Stromal cell of bone marrow (primary cell): ENCODE measurements at regions not wholly inside any gene's neighbourhood (a gene's known extent, or its start where the extent isn't known, plus 50 kb on each side); places are given as distances from the start of the nearest gene placed in this dataset.
A peak's percentile ranks its signal among the peaks of the same experiment; 100 is the strongest.
"Not testable (repeated sequence)": the region's sequence is repeated elsewhere in the genome, so short reads cannot be mapped to it uniquely, and the experiment has no call there.

ENCODE experiments used
- DNase-seq: peaks from one replicate; pipeline ENCODE4 v3.0.0-alpha.2; 2012; ENCODE audit warnings: low read depth

- no peak for DNase-seq
These were observed 1649.2 kb downstream of the AMY1C start for GRCh38 chr1:105398909-105399308.

- DNase-seq, result no peak
These were observed 1650.0 kb downstream of the AMY1C start for GRCh38 chr1:105399716-105400115.

DNA sequence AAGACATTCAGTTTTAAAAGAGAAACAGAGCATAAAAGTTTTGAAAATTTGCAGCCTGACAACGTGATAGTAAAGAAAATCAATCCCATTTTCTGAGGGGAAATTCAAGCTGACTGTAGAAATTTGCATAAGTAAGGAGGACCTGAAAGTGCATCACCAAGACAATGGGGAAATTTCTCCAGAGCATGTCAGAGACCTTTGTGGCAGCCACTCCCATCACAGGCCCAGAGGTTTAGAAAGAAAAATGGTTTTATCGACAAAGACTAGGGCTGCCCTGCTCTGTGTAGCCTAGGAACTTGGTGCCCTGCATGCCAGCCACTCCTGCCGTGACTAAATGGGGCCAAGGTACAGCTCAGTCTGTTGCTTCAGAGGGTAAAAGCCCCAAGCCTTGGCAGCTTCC is 1640.2 kb upstream of the PRMT6 start:
- no peak for DNase-seq

- DNase-seq, result no peak
These were observed 1637.4 kb upstream of the PRMT6 start for GRCh38 chr1:105419030-105419429.

GRCh38 chr1:105427543-105427942 is 1628.9 kb upstream of the PRMT6 start:
- peak; percentile 27 for DNase-seq

DNA sequence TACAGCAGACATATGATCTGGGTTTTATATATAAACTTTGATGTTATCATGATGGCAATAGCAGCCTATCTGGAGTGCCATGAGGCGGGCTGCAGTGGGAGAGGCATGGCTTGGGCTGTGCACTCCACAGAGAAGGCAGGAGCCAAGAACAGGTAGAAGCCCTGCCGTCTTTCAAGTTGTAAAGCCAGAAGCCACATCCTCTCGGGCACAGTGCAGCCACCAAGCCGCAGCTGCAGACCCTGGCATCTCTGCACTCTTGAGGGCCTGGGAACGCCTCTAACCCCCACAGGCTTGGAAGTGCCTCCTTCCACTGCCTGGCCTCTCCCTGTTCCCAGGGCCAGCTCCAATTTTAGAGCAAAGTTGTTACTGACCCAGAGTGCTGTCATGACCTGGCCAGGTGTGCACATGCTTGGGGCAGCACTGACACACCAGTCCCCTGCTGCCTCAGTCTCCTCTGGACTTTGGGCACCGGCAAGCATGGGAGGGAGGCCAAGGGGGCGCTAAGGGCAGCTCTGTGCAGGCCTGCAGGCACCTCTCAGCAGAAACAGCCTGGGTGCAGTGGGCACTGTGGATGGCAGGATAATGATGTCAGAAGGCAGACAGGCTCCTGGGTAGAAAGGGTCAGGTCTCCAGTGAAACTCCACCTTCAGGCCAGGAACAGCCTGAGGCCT is 1619.8 kb upstream of the PRMT6 start:
- DNase-seq, result no peak

DNA sequence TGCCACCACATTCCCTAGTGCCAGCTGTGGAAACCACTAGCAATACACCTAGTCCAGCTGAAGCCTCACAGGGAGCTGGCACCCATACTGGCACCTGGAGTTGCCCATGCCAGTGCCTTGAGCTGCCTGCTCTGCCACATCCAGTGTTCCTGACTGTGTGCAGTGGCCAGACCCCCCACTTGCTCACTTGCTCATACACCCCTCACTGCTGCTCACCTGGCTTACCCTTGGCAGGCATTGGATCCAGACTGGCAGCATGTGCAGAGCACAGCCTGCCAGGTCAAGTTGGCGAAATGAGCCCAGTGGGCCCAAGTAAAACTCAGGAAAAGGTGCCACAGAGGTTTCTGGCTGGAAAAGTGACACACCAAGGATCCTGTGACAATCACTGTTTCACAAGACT is 1618.6 kb upstream of the PRMT6 start:
- DNase-seq, result no peak

GRCh38 chr1:105442901-105443300 is 1613.6 kb upstream of the PRMT6 start:
- peak; percentile 6 for DNase-seq

- no peak for DNase-seq
These were observed 1596.7 kb upstream of the PRMT6 start for GRCh38 chr1:105459759-105460158.

GRCh38 chr1:105462308-105462707 is 1594.2 kb upstream of the PRMT6 start:
- DNase-seq, result no peak

DNA sequence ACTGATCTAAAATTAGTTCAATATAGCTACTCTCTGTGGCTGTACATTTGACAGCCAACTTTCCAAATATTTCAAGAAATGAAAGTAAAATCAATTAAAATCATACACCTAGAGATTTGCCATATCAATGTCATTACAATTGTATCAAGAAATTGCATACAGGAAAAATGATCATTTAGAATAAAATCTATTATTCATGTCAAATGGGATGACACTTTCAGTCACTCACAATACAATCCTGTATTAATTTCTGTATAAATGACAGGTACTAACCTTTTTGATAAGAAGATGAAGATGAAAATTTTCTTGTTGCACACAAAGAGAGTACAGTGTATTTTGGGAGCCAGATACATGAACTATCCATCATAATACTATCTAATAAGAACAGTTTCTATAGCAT is 1588.9 kb upstream of the PRMT6 start:
- DNase-seq, result no peak

- DNase-seq, result not testable (repeated sequence)
These were observed 1585.9 kb upstream of the PRMT6 start for GRCh38 chr1:105470541-105470940.

DNA sequence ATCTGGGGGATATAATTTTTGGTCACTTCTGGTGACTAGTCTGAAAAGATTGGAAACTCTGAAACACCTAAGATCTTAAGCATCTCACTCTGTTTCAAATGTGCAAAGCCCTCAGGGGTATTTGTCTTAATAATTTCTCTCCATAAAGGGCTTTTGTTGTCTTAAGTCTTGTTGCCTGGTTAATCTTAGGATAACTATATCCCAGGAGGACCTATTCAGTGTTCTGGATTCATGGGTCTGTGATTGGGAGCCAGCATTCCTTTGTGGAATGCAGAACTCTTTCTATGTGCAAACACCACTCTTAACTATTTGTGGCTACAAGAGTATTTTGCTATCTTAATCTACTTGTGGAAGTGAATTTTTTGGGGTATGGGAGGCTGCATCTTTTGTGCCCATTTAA is 1573.0 kb upstream of the PRMT6 start:
- no peak for DNase-seq

GRCh38 chr1:105485207-105485606 is 1571.3 kb upstream of the PRMT6 start:
- peak; percentile 67 for DNase-seq

- DNase-seq, result no peak
These were observed 1563.6 kb upstream of the PRMT6 start for GRCh38 chr1:105492921-105493320.

GRCh38 chr1:105516068-105516467 is 1540.4 kb upstream of the PRMT6 start:
- DNase-seq, result no peak

DNA sequence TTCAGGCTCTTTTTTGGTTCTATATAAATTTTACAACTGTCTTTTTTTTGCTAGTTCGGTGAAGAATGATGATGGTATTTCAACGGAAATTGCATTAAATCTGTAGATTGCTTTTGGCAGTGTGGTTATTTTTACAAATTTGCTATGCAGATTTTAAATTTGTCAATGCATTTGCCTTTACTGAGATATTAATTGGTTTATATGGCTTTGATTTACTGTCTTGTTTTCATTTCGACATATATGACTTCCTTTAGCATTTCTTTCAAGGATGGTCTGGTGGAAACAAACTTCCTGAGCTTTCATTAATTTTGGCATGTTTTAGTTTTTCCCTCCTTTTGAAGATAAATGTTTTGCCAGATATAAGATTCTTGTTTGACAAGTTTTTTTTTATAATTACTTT is 1522.5 kb upstream of the PRMT6 start:
- DNase-seq, result no peak

DNA sequence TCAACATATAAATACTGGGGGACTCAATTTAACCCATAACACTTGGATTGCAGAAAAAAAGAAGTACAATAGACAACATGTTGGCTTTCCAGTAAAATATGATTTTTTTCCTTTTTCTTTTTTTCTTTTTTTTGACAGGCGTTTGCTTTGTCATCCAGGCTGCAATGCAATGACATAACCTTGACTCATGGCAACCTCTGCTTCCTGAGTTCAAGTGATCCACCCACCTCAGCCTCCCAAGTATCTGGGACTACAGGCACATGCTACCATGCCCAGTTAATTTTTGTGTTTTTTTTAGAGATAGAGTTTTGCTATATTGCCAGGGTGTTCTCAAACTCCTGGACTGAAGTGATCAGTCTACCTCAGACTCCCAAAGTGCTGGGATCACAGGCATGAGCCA is 1512.0 kb upstream of the PRMT6 start:
- DNase-seq, result peak; percentile 57

GRCh38 chr1:105556266-105556665 is 1500.2 kb upstream of the PRMT6 start:
- no peak for DNase-seq

DNA sequence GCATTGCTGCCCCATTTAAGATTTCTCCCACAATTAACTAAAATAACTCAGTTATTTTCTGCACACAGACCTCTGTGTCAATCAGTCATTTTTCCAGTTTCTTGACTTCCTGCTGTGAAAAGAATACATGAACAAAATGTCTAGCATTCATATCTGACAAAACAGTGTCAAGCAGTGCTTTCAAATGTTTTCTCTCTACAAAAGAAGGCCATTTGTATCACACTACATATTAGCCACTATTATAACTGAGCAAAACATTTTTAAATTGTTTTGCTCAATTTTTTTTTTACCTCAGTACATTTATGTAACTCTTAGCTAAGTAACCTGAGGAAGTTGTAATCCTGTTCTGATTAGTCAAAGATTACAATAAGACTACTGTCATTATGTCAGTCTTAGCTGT is 1498.5 kb upstream of the PRMT6 start:
- no peak for DNase-seq

DNA sequence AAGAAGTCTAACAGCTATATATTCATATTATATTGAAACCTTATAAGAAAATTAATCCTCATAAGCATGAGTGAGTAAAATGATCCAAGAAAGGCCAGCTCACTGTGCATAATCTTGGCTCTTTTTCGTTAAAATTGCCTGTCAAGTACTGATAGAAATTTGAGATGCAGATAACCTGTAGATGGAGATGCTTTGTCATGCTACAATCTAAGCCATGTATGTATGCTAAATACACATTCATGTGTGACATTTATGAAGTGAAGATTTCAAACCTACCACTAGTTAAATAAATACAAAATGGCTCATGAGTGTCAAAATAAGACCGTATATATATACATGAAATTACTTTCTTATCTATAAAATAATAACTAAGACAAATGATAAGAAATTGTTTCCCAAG is 1491.5 kb upstream of the PRMT6 start:
- DNase-seq, result no peak

DNA sequence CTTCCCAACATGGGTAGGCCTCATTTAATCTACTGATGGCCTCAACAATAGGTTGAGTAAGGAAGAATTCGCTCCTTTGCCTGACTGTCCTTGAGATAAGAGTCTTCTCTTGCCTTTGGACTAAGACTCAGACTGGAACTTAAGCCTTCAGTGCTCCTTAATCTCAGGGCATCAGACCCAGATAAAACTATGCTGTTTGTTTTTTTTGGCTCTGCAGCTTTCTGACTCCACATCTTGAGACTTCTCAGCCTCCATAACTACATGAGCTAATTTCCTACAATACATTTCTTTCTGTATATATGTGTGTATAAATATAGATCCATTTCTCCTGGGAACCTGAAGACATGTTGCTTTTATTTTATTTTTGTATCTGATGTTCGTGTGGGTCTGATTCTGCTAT is 1470.7 kb upstream of the PRMT6 start:
- peak; percentile 6 for DNase-seq

GRCh38 chr1:105591681-105592080 is 1464.8 kb upstream of the PRMT6 start:
- DNase-seq, result no peak

- DNase-seq, result peak; percentile 33
These were observed 1447.8 kb upstream of the PRMT6 start for GRCh38 chr1:105608713-105609112.
